HG03025 (cell line): ENCODE measurements at regions not wholly inside any gene's neighbourhood (a gene's known extent, or its start where the extent isn't known, plus 50 kb on each side); places are given as distances from the start of the nearest gene placed in this dataset.

Source experiments
- ATAC-seq: cut with Tn5 transposase; IDR thresholded peaks from one replicate; pipeline ENCODE4 v1.9.1; 2021; ENCODE audit warnings: mild to moderate bottlenecking, moderate library complexity; ENCODE audit not compliant: unreplicated experiment, low FRiP score

DNA sequence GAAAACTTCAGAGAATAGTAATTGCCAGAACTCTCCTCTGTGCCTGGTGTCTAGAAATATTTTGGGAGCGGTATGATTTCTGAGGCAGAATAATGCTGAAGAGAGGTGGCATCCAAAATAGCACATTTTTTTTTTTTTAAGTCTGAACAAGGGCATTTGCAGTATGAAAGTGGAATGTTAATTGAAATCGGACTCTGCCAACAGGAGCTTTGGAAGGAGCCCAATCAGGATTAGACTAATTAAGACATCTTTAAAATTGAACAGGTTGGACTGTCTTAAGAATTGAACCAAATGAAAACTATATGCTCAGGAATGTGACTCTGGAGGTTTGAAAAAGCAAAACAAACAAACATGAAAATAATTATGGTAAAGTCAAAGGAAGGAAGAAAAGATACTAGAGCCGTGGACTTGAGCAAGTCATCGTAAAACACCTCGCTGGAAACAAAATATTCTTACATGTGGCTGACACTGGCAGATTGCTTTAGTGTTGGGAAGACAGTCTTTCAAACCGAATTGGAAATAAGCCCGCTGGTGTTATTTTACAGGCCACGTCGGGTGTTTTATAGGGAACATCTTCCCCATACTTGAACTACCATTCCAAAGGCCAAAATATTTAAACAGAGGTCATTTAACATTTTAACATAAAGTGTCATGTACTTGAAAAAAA is 436.3 kb downstream of the VRK1 start:
- ATAC-seq, result no peak

DNA sequence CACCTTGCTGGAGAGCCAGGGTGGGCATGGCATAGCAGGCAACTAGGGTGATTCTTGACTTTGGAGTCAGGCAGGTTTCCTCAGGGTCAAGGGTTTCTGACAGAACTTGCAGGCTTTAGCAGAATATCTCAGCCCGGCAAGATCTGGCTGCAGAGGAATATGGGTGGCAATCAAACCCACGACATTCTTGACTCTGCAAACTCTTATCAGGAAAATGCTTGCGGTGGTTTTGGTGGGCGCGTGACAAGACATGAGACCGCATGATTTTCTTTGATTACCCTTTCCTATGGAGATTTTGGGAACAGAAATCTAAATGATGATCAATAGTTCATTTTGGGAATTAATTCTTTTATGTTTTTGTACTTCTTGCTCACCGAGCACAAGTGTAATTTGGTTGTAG is 449.5 kb downstream of the VRK1 start:
- ATAC-seq, result no peak

DNA sequence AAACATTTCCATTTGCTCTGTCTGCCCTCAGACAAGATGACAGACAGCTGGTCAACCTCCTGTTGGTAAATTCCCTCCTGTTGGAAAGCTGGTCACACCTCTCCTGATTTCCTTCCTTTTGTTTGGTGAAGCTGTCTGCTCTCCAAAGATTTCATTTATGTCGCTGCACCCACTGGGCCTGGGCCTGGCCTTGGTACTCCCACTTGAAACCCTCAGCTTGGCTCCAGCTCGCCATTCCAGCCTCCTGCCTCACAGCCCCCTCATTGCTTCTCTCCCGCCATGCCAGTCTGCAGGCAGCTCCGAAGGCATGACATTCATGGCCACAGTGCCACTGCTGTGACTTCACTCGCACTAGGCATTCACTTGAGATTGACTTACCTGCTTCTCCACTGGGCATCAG is 451.8 kb downstream of the VRK1 start:
- ATAC-seq, result no peak

DNA sequence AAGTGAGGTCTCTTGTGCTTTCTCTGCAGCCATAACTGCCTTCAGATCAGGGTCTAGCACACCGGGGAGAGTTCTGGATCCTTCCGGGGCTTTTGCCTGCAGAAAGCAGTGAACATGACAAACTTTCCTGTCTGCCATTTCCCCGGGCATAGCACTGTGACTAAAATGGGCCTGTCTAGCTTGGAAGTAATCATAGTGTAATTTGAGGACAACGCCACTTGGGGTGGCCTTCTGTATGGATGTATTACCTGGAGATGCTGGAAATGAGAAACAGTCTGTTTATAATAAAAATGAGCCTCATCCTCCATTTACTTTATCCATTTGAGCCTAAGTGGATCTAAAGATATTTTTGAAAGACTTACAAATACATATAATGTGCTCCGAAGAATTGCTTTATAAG is 453.7 kb downstream of the VRK1 start:
- ATAC-seq, result no peak

DNA sequence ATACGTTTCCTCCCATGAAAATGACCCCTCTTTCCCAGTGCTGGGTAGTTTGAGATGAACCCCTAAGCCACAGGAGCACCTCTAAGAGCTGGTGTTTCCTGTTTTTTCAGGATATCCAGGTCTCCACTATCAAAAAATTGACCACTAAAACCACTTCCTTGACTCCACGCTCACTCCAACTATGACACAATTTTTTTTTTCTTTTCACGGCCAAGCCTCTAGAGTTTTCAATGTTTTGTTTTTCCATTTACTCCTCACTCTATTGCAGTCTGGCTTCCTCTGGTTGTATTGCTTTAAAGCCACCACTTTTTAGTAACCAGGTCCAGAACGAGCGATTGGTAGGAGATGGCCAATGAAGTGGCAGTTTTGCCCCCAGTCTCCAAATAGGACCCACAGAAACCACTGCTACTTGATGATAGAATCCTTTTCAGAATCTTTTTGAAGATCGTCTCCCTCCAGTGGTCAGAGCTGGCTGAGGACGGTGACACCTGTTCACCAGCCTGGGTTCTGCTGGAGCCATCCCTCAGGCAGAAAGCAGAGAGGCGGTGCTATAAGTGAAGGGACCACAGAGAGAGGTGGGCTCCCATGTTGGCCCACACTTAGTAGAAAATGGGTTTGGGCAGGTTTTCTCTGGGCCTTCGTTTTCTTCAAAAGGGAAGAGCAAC is 454.4 kb downstream of the VRK1 start:
- ATAC-seq, result no peak

DNA sequence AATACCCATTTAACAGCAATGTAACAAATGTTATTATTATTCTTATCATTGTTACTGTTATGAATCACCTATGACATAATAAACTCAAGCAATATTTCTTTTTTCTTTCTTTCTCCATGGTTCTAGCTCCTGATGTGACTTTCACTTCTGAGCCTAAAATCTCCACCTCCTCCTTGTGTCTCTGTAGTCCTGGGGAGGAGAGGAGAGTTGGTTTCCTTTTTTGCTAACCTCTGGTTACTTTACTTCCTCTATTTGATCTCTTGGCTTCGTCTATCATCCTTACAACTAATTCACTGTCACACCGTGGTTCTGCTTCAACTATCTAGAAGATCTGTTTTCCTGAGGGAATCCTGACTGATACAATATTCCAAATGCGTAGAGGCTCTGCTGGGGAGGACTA is 456.6 kb downstream of the VRK1 start:
- no peak for ATAC-seq

DNA sequence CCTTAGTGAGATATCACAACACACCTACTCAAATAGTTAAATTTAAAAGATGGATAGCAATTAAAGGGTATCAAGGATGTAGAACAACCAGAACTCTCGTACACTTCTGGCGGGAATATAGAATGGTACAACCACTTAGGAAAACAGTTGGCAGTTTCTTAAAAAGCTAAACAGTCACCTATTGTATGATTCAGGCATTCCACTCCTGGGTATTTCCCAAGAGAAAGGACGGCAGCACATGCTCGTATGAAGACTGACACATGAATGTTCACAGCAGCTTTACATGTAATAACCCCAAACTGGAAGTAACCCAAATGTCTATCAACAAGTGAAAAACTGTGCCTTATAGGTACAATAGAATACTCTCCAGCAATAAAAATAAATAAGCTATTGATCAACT is 465.2 kb downstream of the VRK1 start:
- ATAC-seq, result no peak

DNA sequence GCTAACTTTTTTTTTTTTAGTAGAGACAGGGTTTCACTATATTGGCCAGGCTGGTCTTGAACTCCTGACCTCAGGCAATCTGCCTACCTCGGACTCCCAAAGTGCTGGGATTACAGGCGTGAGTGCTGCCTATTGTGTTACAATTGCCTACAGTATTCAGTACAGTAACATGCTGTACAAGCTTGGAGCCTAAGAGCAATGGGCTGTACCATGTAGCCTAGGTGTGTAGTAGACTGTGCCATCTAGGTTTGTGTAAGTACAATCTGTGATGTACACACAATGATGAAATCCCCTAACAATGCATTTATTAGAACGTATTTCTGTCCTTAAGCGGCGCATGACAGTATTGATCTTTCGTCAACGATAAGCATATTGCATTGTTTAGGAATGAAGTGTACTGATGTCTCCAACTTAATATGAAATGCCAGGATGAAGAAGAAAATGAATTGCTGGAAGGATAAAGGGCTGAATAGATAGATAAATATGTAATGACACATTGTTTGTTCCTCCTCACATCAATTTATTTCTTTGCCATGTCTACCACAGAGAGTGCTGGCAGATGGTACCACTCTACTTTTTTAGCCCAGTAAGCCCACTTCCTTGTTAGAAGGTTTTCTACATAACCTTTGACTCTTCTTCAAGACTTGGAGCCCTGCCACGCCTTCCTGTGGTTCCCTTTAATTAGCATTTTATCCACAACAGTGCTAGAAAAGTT is 467.5 kb downstream of the VRK1 start:
- ATAC-seq, result no peak

DNA sequence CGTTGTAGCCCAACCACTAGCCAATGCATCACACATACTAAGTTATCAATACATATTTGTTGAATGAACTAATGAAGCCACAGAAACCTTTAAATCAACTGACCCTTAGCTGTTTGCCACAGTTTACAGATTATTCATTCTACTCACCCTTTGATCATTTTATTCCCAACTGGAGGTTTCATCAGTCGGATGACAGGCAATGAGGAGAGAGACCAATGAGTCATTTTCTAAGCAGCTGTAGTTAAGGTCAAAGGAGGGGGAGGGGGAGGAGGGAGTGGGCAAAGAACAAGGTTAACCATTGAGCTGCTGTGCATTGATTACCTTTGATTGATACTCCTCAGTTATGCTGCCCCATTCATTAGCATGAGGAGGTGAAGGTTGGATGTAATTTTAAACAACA is 469.5 kb downstream of the VRK1 start:
- no peak for ATAC-seq

DNA sequence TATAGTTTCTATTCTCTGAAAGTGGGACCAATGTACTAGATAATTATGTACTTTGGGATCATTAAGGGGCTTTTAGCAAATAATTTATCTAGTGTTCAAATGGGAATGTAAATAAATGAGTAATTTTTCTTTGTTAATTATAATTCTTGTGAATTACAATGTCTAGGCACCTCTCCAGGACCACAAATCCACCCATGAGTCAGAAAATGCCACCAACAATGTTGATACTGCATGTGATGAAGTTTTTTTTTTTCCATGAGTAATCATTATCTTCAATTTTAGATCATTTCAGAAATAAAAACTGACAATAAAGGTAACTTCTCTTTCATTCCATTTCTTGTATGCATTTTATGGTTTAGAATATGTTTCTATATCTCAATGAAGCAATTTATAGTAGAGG is 470.3 kb downstream of the VRK1 start:
- ATAC-seq, result no peak

DNA sequence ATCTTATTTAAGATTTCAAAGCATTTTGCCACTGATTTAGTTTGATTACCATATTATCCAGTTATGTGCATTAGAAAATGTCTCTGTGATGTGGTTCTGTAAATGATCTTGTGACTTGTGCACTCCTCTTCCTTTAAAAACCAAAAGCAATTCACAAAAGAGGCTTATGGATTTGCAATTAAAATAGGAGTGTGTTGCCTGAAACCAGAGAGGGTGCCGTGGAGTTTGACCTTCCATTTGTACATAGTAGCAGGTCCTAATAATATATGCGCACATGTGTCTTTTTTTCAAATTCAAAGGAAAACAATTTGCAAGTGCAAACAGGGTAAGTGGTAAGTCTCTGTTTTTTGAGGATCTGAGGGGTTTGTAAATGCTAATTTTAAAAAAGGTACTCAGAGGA is 470.9 kb downstream of the VRK1 start:
- no peak for ATAC-seq

DNA sequence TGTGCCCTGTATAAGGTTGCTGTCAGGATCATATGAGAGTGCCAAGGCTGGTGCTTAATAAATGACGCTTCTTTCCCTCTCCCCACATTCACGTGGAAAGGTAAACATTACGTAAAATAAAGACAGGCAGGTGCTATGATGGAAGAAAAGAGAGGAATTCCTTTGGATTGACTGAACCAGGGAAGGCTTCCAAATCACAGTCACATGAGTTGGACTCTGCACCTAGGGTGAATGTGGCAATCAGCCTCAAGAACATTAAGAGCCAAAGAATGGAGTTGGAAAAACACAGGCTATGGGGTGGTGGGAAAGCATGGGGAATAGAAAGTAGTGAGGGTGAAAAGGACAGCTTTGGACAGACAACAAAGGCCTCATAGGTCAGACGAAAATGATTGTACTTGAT is 473.1 kb downstream of the VRK1 start:
- ATAC-seq, result no peak

DNA sequence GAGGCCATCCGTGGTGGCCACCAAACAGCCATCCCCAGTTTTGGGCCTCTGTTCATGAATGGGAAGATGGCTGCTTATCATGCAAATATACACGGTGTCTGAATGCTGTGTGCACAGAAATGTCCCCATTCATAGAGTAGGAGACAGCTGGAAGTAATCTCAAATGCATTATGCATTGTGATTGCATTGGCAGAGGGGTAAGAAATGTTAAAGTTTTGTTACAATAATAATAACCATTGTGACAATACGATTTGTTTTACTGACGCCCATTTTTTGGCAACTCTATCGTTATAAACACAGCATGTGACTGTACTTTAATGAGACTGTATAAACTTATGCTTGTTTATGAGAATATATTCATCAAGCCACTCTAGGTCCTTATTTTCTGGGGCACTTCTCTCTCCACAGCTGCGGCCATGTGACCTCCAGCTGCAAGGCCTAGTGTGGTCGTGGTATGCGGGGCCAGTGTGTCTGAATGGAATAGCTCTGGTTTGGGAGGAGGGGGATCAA is 474.3 kb downstream of the VRK1 start:
- ATAC-seq, result no peak

DNA sequence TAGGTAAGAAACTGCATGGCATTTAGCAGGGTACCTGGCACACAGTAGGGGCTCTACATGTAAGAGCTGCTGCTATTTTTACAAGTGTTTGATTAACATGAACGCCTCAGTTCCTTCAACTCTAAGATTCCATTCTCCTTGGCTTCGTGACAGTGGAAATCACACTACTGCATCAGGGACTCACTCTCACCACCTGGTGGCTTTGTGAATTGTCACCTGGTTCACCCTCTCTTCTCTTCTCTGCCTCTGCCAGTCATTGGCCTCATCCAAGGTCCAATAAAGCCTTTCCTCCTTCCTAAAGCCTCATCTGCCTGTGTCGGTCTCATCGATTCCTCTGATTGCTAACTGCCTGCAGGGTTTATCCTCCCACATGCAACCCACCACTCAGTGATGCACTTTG is 476.4 kb downstream of the VRK1 start:
- ATAC-seq, result no peak

DNA sequence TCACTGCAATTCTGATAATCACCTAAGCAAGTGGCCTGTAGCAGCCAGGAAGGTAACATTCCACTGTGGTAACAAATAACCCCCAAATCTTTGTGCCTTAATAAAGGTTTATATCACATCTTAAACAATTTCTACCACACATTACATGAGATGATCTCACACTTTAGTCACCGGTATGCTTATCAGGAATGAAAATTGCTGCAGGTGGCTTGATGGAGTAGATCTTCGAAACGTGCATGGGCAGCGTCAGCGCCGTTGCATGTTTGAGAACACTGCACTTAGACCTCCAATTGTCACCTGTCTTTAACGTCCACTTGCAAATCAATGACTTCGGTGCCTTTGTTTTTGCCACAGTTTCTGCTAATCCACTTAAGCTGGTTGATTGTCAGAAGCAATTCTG is 477.4 kb downstream of the VRK1 start:
- ATAC-seq, result no peak

DNA sequence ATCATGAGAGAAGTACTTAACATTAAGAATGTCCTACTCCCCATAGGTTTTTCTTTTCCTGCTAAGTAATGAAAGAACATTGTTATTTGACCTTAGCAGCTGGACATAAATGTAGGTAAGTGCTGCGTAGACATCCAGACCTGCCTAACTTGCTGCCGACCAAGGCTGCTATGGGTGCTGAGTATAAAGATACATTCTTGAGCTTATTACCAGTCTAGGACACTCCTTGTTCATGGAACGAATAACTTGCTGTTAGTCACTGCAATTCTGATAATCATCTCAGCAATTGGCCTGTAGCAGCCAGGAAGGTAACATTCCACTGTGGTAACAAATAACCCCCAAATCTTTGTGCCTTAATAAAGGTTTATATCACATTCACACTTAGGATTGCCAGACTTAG is 478.1 kb downstream of the VRK1 start:
- ATAC-seq, result no peak

DNA sequence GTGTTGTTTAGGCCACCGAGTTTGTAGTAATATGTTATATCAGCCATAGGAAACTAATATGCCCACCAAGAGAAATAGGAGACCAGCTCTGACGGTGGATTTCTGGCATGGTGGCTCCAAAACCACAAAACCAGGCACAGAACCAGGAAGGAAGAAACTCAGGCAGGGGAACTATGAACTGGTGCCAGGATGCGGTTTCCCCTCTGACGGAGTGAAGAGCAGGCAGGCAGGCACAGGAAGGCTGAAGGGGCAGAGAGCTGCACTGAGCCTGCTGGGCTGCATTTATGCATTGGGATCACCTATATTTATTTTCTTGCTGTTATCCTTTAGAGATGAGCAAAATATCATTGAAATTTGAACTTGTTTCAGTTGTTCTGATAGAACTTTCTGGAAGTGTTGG is 479.4 kb downstream of the VRK1 start:
- no peak for ATAC-seq

DNA sequence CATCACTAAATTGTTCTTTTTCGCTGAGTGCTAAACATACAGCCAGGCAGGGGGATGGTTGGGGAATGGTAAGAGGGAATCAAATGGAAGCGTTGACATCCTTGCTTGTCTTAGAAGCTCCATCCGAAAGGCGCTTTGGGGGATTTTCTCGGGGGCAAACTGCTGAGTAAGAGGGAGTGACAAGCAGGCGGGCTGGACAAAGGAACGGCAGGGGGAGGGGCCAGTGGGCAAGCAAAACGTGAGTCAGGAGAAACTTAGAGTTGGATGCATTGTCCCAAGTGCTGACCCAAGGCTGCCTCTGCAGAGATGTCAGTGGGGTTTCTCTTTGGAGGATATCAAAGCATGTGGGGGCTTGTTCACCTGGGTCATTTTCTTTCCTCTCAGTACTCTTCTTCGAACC is 480.5 kb downstream of the VRK1 start:
- ATAC-seq, result no peak

DNA sequence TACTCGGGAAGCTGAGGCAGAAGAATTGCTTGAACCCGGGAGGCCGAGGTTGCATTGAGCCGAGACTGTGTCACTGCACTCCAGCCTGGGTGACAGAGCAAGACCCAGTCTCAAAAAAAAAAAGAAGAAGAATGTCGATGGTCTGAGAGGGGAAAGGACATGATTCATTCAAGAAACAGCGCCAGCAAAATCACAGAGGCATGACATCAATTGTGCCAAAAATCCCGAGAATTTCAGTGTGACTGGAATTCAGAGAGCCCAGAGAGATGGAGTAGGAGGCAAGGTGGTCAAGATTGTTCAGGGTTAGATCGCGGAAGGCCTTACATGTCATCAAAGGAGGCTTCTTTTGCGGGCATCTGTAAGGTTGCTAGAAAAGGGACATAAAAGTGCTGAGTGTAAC is 483.3 kb downstream of the VRK1 start:
- no peak for ATAC-seq

DNA sequence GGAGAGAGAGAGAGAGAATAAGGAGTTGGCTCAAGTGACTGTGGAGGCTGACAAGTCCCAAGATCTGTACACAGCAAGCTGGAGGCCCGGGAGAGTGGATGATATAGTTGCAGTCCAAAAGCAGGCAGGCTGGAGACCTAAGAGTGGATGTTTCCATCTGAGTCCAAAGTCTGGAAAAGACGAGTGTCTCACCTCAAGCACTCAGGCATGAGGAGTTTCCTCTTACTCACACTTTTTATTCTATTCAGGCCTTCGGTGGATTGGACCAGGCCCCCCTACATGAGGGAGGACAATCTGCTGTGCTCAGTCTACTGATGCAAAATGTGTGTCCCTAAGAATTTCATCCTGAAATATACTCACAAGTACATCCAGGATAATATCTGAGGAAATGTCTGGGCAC is 484.6 kb downstream of the VRK1 start:
- ATAC-seq, result no peak

DNA sequence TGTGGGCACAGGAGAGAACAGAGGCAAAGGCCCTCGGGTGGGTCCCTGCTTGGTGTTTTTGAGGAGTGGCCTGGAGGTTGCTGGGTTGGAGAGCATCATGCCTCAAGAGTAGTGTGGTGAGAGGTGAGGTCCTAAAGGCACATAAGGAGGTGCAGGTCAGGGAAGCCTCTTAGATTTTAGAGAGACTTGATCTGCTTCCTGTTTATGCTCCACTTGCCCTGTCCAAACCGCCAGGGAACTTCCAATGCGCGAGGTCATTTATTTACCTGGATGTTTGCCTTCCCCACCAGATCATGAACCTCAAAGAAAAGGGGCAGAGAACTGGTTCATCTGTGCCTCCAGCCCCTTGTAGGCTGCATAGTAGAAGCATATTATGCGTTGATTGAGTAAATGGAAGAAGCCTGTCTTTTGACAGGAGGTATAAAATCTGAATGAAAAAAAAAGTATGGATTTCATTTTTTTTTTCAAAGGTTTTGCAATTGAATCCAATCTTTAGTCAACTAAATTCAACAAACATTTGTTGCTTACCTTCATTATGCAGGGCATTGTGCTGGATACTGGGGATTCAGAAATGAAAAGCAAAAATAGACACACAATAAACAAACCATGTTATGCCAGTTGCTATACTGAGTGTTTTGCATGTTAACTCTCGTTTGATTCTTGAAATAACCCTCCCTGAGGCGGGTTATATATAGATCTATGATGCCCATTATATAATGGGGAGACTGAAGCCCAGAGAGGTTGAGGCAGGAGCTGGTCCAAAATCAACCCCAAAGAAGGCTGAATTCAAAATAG is 485.2 kb downstream of the VRK1 start:
- ATAC-seq, result no peak
